ENCODE measurements at regions not wholly inside any gene's neighbourhood (a gene's known extent, or its start where the extent isn't known, plus 50 kb on each side); places are given as distances from the start of the nearest gene placed in this dataset.

DNA sequence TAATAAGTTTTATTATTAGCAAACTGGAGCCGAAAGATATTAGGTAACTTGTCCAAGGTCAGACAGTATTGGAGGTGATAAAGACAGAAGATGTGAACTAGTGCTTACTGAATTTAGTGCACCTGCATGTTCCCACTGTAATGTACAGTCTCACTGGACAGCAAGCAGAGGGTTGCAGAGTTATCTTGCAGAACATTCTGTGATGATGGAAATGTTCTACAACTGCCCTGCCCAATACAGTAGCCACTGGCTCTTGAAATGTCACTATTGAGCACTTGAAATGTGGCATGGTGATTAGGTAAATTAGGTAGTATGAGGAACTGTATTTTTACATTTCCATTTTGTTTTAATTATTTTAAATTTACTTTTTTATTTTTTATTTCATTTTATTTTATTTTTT lies 356.6 kb downstream of the EPHA4 start:
- TF ChIP-seq, protein P1, sequence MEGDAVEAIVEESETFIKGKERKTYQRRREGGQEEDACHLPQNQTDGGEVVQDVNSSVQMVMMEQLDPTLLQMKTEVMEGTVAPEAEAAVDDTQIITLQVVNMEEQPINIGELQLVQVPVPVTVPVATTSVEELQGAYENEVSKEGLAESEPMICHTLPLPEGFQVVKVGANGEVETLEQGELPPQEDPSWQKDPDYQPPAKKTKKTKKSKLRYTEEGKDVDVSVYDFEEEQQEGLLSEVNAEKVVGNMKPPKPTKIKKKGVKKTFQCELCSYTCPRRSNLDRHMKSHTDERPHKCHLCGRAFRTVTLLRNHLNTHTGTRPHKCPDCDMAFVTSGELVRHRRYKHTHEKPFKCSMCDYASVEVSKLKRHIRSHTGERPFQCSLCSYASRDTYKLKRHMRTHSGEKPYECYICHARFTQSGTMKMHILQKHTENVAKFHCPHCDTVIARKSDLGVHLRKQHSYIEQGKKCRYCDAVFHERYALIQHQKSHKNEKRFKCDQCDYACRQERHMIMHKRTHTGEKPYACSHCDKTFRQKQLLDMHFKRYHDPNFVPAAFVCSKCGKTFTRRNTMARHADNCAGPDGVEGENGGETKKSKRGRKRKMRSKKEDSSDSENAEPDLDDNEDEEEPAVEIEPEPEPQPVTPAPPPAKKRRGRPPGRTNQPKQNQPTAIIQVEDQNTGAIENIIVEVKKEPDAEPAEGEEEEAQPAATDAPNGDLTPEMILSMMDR (IDR thresholded peaks at IDR 0.05) = no peak
- no peak for TF ChIP-seq POLR2A (IDR thresholded peaks at IDR 0.05)
- TF ChIP-seq POLR2AphosphoS5 (IDR thresholded peaks at IDR 0.05; ENCODE audit: insufficient read depth in 1 of 2, low read depth in 1 of 2) = no peak
